ENCODE measurements at regions not wholly inside any gene's neighbourhood (a gene's known extent, or its start where the extent isn't known, plus 50 kb on each side); places are given as distances from the start of the nearest gene placed in this dataset.
A peak's percentile ranks its signal among the peaks of the same experiment; 100 is the strongest.

DNA sequence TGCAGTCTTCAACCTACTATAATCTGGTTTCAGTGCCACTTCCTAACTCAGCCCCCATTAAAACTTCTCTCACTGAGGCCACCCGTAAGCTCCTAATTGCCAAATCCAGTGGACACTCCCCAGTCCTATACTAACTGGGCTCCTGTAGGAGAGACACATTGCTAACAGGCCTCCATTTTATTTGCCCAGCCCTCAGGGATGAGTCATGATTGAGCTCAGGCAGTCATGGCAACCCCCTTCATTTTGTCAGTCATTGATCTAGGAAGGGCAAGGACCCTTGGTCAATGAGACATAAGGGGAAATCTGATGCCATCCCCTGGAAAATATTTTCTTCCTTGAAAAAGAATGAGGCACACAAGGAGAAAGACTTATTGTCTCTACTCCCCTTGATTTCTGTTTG is 70.1 kb upstream of the HIF1A start:
- DNase-seq (ENCODE audit: low read depth) = no peak

DNA sequence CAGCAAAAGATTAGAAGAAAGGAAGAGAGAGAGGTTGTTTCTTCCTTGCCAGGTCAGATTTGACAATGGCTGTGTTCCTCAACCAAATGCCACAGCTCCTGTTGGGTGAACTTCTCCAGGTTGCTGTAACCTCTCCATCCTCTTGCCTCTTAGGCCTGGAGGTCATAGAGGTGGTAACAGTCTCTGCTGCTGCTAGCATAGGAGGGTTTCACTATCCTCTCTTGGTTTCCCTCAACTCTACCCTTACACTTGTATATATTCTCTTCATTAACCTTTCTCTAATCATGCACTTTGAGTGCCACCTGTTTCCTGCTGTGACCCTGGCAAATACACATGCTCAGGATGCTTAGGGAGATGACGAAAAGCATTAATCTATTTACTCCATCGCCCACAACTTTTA is 67.7 kb upstream of the HIF1A start:
- DNase-seq (ENCODE audit: low read depth) = no peak

DNA sequence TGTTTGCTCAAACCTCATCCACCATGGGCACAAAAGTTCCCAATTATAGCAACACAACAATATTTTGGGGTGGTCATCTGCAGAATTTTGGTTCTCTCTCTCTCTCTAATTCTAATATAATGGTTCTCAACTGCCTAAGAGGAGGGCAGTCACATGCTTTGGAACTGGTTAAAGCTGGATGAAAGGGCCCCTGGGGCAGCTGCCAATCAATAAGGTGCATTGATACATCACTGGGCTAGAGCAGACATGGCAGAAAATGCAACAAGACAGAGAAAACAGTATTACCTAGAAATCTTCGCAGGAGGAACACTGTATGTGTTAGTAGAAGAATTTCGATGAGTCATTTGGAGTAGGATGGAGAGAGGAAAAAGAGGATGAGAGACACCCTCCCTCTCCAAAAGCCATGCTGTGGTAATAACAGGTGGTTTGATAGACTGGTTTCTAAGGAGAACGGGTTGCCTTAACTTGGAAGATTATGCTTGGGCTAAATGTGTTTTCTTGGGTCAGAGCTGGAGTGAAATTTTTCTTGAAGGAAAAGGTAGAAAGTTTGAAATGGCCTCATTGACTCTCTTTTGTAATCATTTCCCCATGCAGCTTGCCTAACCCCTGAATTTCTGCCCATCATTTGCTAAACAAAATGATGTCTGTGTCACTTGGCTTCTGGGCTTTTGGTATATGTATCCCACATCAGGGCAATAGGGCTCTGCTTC is 67.1 kb upstream of the HIF1A start:
- DNase-seq (ENCODE audit: low read depth) = no peak

DNA sequence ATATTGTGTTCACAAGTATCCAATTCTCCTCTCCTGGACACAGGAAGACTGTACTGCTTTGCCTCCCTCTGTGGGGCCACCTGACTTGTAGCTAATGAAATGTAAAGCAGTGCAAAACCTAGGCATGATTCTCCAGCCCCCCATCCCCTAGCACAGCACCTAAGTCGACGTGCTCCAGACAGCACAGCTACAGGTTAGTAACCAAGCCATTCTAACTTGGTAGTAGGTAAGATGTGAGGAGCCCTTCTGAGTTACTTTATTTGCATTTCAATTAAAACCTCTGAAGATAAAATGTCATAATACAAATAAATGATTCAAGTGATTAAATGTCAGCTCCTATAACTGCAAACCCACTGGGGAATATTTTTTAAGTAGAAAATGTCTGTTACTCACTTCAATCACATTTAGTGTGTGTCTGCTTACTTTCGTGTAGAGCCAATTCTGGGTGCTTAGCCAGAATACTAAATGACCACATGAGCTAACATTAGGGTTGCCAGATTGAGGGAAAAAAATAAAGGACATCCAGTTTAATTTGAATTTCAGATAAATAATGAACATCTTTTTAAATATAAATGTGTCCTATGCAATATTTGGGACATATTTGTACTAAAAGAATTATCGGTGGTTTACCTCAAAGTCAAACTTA is 64.8 kb upstream of the HIF1A start:
- DNase-seq (ENCODE audit: low read depth) = no peak

DNA sequence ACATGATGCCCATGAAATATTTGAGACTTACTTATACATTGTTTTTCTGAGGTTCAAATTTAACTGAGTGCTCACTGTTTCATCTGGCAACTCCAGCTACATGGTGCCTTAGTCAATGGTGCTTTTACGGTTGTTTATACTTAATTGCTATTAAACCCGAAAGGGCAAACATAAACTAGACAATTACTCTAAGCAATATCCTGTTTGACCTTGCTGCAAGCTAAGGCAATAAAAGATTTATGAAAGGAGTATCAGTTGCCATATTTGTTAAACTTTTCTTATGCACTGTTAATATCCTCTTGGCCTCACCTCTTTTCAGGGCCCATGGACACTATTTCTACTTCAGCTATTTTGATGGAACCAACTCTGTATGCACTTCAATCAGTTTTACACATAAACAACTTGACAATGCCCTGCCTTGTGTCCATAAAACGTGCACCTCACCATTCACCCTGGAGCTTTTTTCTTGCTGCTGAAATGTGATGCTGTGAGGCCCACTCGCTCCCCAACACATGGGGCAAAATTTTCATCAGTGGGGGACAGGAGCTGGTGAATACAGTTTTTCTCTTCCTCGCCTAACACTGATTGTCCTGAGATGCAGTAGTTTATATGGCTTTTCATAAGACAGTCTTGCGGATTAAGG is 64.1 kb upstream of the HIF1A start:
- no peak for DNase-seq (ENCODE audit: low read depth)

GRCh38 chr14:61632401-61632800 is 62.9 kb upstream of the HIF1A start:
- DNase-seq (ENCODE audit: low read depth) = no peak

DNA sequence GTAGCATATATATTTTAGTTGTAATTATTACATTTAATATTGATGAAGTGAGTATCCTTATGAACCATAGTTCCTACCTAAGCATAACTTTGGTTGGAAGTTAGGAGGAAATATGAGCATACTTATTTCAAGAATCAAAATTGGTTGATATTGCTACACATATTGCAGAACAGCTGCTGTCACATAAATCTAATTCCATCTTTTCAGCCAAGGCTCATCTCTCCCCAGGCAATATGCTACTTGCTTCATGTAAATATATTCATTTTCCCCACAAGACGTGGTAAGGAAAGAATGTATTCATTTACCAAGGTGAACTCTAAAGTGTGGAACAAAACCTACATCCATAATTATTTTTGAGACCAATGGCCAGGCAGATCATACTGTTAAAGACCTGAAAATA is 62.5 kb upstream of the HIF1A start:
- DNase-seq (ENCODE audit: low read depth) = no peak

DNA sequence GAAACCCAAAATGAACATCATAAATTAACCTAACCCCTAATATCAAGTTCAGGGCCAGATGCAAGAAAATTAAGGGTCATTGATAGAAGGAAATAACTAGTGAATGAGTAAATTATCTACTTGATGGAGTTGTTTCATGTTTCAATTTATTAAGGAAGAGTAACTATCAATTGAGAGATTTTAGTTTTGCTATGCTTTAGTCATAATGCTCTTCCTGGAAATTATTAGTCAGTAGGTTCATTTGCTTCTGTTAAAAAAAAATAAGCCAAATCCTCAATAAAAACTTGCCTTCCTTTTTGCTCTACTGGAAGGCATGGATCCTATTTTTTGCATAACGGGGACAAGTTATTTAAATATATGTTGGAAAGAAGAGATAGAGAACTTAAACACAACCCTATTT is 59.0 kb upstream of the HIF1A start:
- no peak for DNase-seq (ENCODE audit: low read depth)

DNA sequence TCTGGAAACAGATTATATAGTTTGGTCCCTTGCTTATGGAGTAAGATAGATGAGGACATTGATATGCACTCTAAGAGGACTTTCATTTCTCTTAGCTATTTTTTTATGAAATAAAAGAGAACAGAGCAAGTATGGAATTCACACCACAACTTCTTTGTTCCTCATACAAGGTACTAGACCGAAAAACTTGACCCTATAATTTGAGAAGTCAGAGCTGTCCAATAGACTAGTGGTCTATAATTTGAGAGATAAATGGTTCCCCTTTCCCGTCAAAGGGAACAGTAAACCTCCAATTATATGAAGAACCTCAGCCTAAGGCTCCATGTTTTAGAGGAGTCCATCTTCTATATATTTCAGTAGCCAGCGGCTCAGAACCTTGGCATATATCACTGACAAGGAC is 58.5 kb upstream of the HIF1A start:
- DNase-seq (ENCODE audit: low read depth) = no peak

GRCh38 chr14:61638595-61639387 is 56.5 kb upstream of the HIF1A start:
- DNase-seq (ENCODE audit: low read depth) = peak; percentile 36

DNA sequence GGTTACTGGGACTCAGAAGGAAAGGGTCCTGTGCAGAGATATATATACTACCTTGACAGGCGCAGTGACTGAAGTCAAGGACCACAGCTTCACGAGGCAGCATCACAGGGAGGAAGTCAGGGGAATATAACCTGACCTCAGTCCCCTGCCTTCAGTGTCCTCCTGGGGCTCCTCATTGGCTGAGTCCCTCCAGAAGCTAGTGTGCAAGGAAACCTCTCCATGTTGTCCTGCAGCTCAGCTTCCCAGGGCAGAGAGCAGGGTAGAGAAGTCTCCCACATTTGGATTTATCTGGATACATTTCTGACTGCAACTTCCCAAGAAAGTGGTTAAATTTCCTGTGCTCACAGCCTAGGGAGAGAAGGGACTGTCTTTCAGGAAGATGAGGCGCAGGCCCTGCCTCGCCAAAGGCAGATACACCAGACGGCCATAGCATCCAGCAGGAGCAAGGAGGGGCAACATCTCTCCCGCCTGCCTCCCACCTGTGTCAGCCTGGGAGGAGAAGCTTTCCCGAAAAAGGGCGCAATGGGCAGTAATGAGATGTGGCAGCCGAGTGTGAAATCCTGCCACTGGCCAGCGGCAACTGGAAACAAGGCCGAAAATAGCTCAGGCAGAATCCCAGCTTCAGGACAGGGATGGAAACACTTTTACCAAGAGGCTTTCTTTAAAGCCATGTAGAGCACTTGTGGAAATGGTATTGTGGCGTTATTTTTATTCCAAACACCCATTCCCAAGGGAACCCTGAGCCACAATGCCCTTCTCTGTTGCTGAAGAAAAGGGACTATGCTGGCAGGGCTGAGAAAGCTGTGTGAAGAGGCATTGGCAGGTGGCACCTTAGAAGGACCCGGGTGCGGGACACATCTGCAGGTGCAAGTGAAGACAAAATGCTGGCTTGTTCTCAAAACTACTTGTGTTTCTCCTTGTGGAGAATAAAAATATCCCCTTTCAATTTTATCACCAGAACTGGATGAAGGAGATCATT is 54.9 kb upstream of the HIF1A start:
- no peak for DNase-seq (ENCODE audit: low read depth)

DNA sequence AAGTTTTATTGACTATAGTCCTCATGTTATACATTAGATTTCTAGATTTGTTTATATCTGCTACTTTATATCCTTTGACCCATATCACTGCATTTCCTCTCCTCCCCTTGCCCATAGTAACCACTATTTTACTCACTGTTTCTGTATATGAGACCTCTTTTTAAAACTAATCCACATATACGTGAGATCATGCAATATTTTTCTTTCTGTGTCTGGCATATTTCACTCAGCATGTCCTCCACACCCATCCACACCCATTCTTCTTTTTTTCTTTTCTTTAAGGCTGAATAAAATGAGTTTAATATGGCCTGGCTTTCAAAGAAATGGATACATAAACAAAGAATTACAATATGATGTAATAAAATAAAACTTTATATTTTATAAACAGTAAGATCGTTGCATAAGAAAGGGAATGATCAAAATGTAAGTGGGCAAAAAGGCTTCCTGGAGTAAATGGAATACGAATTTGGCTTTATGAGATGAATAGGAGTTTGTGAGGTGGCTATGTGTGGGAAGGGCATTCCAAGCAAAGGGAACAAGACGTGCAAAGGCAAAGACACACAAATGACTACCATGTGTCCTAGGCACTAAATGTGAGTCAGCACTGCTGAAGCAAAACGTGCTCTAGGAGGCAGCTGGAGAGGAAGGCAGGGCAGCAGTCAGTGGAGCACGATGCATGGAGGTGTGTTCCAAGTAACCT is 53.2 kb upstream of the HIF1A start:
- peak; percentile 80 for DNase-seq (ENCODE audit: low read depth)

- DNase-seq (ENCODE audit: low read depth) = no peak
These were observed 52.7 kb upstream of the HIF1A start for GRCh38 chr14:61642614-61642982.

DNA sequence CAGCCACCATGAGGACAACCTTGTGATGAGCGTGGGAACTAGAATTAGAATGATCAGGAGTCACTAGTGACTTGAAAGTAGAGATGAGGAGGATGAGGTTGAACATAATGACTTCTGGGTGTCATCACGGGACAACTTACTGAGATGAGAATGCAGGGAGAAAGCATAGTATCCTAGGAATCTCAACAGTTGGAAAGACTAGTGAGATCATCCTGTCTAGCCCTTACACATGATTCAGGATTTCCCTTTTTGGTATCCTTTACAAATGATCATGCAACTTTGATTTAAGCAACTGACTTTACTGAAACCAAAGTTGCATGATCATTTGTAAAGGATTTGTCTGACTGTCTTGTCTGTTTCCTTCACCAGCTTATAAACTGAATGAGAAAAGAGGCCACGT is 51.8 kb upstream of the HIF1A start:
- no peak for DNase-seq (ENCODE audit: low read depth)

- DNase-seq (ENCODE audit: low read depth) = no peak
These were observed 51.1 kb upstream of the HIF1A start for GRCh38 chr14:61644175-61644574.

GRCh38 chr14:61644834-61645233 is 50.5 kb upstream of the HIF1A start:
- DNase-seq (ENCODE audit: low read depth) = no peak

DNA sequence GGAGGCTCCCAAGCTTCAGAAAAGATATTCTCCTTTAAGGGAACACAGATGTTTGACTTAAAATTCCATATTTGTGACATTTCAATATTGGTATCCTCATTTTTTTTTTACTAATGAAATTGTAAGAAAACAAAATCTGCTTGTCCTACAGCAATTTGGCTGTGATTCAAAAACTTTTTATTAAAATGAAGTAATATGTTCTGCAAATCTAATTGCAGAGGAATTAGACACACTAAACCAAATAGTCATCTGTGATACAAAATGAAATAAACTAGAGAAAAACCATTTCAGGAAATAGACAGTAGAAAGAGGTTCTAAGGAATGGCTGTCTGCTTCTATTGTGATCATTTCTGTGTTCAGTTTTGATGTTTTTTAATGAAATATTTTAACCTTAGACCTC is 50.1 kb upstream of the HIF1A start:
- DNase-seq (ENCODE audit: low read depth) = no peak
